ENCODE measurements at regions not wholly inside any gene's neighbourhood (a gene's known extent, or its start where the extent isn't known, plus 50 kb on each side); places are given as distances from the start of the nearest gene placed in this dataset.

- TF ChIP-seq, protein P1, sequence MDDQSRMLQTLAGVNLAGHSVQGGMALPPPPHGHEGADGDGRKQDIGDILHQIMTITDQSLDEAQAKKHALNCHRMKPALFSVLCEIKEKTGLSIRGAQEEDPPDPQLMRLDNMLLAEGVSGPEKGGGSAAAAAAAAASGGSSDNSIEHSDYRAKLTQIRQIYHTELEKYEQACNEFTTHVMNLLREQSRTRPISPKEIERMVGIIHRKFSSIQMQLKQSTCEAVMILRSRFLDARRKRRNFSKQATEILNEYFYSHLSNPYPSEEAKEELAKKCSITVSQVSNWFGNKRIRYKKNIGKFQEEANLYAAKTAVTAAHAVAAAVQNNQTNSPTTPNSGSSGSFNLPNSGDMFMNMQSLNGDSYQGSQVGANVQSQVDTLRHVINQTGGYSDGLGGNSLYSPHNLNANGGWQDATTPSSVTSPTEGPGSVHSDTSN (CRISPR knock-in tag; IDR thresholded peaks at IDR 0.05; ENCODE audit: borderline replicate concordance) = no peak
- no peak for TF ChIP-seq ZNF775 (CRISPR knock-in tag; IDR thresholded peaks at IDR 0.05; ENCODE audit: borderline replicate concordance)
These were observed 380.8 kb downstream of the ALG10 start (continued) for GRCh38 chr12:34402899-34403705.

DNA sequence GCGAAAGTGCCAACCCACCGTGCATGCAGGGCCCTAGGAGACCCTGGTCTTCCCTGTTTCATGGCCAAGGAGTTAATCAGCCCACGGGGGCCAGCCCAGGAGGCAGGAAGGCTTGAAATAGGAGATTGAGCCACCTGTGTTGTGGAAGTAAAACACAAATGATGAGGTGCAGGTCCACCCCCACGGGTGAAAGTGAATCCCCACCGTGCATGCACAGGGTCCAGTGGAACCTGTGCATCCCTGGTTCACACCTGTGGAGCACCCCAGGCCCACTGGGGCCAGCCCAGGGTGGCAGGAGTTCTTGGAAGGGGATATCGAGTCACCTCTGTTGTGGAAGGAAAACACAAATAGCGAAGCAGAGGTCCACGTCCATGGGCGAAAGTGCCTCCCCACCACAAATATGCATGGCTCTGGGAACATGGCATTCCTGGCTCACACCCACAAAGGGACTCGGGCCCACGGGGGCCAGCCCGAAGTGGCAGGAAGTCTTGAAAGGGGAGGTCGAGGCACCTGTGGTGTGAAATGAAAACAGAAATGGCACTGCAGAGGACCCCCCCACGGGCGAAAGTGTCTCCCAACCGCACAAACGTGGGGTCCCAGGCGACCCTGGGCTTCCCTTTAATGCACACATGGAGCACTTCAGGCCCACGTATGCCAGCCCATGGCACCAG is 381.5 kb downstream of the ALG10 start:
- Histone ChIP-seq H2AFZ (ENCODE audit: low read length) (no peak overlapping the region), H3K9ac (ENCODE audit: insufficient read depth, low read depth, low read length) (no peak overlapping the region), H3K27ac (ENCODE audit: extremely low read length, insufficient read depth, low read length) (no peak overlapping the region), H3K4me3 (replicated peaks in 1 of 3; ENCODE audit: insufficient read depth in 1 of 3, low read depth in 2 of 3, low read length in 3 of 3) (no peak overlapping the region), H3K4me2 (ENCODE audit: low read depth, low read length) (no peak overlapping the region), H4K20me1 (ENCODE audit: insufficient read depth, low read length) (no peaks in the 10 kb centered on the region), H3K36me3 (replicated peaks in 1 of 2; ENCODE audit: control insufficient read depth in 1 of 2, insufficient read depth in 2 of 2, low read length in 2 of 2) (no peaks in the 10 kb centered on the region), H3K79me2 (ENCODE audit: insufficient read depth, low read length) (no peaks in the 10 kb centered on the region), H3K9me3 (ENCODE audit: low read length) (peaks cover 66% of the 10 kb centered on the region), H3K4me1 (ENCODE audit: insufficient read depth, low read length) (no peaks in the 10 kb centered on the region), H3K27me3 (ENCODE audit: control insufficient read depth in 1 of 2, insufficient read depth in 2 of 2, low read length in 2 of 2) (no peaks in the 10 kb centered on the region; a peak in 1 of 5 replicates)
- FAIRE-seq (no peak), ATAC-seq (no peak), DNase-seq (ENCODE audit: low spot score) (no peak)
- WGBS (ENCODE audit: low lambda C conversion rate) = 20% methylated on average over 8 of the region's 19 CpGs
- ChIA-PET CTCF (ENCODE audit: low intra/inter-chr PET ratio, low total read pairs) (no interaction called here), POLR2A (no interaction called here)
- intact Hi-C loops (cut with micrococcal nuclease; ENCODE audit: unreplicated experiment) = no loop called here
- no TSS peak for BruUV-seq (replicated peaks)
- in situ Hi-C loops (cut with HindIII; ENCODE audit: extremely low pct_ligation_motif_present, low pct_unique_long_range_greater_than_20kb) = loop anchor here (25.0 kb wide), 1 partner anchor 183 kb away; no protein-coding TSS in a partner anchor
- TF ChIP-seq SAFB2 (CRISPR knock-in tag; IDR thresholded peaks at IDR 0.05; ENCODE audit: borderline replicate concordance, low read depth) (no peak), MTF2 (CRISPR knock-in tag; IDR thresholded peaks at IDR 0.05; ENCODE audit: borderline replicate concordance) (no peak), TCF7L2 (IDR thresholded peaks at IDR 0.05; ENCODE audit: low read depth, low read length) (no peak), NFE2L1 (CRISPR knock-in tag; IDR thresholded peaks at IDR 0.05; ENCODE audit: borderline replicate concordance) (no peak), ZZZ3 (CRISPR knock-in tag; IDR thresholded peaks at IDR 0.05; ENCODE audit: borderline replicate concordance) (no peak), POGZ (CRISPR knock-in tag; IDR thresholded peaks at IDR 0.05) (no peak), ATM (IDR thresholded peaks at IDR 0.05; ENCODE audit: borderline replicate concordance) (no peak)

All from HepG2 (cell line).